Fibroblast of upper back skin (primary cell): ENCODE measurements at regions not wholly inside any gene's neighbourhood (a gene's known extent, or its start where the extent isn't known, plus 50 kb on each side); places are given as distances from the start of the nearest gene placed in this dataset.

Experiments
- DNase-seq: peaks from one replicate; pipeline ENCODE4 v3.0.0-alpha.2; 2013

DNA sequence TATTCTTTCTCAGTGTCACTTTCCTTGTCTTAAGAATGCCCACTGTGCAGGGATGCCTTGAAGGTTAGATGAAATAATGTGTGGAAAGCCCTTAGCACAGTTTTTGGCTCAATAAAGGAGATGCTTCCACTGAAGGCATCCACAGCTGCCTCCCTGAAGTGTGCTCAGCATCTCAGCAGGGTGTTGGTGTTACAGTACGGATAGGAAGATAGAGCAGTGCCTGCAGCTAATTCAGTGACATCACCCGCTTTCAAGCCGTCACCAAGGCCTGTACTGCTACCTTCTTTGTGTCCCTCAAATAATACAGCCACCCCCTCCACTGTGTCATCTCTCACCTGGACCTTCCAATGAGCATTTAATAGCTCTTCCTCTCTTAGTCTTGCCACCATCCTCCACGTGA is 59.0 kb downstream of the NDUFS5 start:
- no peak for DNase-seq

DNA sequence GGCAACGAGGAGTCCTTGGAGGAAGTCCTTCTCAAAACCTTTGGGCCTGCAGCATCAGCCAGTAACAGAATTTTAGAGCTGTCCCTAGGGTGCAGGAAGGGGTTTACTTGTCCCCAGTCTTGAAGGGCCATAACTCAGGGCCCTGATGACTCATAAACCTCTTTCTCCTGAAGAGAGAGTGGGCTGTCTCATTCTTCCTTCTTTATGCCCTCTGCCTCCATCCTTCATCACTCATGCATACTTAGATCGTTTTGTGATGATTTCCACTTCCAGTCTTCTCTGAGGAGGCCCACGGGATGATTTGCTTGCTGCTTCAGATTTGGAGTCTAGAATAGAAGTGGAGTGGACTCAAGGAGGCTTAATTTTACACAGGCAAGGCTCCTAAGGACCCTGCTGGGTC is 60.2 kb downstream of the NDUFS5 start:
- DNase-seq, result peak; percentile 61

DNA sequence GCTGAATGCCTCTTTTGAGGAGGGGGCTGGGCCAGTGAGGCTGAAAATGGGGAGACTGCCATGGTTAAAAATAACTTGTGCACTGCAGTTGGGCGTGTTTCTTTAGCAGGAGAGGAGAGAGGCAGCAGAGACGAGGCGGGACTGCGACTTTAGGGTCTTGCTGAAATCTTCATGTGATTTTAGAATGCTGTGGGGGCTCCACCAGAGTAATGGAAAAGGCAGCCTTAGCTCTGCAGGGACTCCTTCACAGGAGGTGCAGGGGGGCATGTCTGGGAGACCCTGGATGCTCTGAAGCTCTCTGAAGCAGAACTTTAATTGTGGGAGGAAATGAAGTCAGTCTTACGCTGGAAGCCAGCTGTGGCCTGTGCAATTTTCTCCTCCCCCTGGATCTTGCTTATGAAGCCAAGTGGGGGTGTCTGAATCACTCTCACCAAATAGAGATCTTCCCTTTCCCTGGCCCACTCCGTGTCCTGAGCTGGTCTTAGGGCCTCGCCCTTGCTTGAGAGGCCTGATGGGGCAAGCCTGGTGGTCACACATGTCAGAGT is 60.8 kb downstream of the NDUFS5 start:
- DNase-seq, result peak; percentile 75

DNA sequence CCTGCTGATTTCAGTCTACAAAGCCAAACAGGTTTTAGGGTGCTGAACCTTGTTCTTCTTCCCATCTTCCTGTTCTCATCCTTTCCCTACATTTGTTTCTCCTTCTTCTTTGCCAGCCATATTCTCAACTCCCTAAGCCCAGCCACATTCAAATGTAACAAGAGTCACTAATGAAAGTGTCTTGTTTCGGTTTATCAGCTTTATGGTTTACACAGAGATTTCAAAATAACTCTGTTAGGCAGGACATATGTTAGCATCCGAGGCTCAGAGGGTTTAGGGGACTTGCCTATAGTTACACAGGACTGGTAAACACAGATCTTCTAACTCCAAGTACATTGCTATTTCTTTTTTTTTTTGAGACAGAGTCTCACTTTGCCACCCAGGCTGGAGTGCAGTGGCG is 61.3 kb downstream of the NDUFS5 start:
- no peak for DNase-seq

DNA sequence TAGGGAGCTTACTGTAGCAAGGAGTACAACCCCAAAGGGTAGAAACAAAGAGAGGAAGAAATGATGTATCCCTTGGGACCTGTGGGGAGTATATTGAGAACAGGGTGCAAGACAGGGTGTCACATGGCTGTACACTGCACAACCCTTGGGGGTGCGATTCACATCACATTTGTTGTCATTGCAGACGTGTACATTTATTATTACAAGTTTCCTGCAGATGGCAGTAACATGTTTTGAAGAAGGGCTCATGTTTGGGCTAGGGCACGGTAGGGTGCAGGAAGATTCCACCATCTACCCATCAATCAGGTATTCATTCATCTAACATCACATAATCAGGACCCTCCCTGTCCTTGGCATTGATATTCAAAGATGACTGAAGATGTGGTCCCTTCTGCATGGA is 62.5 kb downstream of the NDUFS5 start:
- DNase-seq, result no peak

DNA sequence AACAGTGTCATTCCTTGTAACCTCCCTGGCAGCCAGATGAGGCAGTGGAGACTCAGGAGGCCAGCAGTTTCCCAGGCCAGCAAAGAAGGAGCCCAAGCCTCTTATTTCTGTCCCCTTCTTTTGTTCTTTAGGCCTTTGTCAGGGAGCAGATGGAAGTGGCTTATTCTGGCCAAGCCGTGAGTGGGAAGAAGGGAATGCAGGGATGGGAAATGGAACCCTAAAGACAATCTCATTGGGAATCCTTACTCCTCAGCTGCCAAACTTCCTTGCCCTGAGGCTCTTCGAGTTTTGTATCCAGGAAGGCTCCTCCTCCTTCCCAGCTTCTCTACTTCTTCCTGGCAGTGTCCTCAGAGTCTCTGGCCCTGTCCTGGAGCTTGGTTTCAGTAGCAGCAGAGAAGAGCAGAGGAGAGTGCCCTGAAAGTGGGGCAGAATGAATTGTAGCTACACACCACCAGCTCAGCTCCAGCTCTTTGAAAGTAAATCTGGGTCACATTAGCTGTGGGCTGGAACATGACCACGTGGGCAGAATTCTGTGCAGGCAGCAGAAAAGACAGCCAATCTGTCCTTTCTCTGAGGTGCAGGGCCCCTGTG is 63.9 kb downstream of the NDUFS5 start:
- DNase-seq, result peak; percentile 28

DNA sequence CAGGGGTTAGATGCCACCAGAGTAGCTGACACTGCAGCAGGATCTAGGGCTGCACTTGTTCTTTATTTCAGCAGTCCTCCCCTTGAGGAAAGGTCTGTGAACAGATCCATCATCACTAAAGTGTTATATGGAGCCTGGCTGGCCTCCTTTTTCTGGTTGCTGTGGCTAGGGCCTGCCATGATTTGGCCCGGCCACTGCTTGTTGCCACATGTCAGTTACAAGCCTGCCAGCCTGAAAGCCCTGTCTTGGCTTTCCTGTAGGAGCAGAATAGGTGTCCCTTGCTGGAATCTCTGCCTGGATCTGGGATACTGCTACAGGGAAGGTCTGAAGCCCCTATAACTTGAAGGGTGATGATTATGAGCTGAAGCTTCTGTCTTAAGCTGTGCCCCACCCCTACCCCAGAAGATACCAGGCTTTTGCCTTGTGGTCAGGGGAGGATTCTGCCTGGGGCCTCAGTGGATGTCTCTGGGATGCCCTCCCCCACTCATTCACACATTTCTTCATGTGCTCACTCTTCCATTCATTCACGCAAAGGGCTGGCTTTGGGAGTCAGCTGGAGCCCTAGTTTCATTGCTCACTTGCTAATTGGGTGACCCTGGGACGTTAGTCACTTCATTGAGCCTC is 64.7 kb downstream of the NDUFS5 start:
- no peak for DNase-seq

DNA sequence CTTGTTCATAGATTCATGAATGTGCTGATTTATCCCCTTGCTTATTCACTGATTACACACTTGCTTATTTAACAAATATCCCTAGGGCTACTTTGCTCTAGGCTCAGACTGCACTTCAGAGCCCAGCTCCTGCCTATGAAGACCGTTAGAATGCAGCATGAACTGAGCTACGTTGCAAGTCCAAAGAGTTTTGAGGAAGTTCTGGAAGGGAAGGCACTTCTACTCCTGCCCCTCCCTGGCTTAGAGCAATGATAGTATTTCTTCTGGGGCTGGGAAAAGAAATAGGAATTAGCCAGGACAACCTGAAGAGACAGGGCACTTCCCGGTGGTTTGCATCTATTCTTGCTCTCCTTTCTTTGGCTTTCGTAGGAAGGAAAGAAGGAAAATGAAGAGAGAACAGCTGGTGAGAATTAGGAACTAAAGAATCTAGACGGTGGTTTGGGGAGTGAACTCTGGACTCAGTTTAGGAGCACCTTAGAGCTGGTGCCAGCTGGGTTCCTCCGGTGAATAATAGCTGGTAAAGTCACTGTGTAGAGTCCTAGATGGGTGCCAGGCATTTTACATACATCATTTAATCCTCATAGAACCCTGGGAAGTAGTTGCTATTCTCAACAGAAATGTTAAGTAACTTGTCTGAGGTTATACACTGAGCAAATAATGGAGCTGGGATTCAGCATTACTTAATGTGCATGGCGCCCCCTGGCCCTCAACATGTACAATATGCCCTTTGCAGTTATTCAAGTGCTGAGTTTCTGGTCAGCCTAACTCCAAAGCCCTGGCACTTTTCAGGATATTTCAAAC is 65.9 kb downstream of the NDUFS5 start:
- DNase-seq, result peak; percentile 76

DNA sequence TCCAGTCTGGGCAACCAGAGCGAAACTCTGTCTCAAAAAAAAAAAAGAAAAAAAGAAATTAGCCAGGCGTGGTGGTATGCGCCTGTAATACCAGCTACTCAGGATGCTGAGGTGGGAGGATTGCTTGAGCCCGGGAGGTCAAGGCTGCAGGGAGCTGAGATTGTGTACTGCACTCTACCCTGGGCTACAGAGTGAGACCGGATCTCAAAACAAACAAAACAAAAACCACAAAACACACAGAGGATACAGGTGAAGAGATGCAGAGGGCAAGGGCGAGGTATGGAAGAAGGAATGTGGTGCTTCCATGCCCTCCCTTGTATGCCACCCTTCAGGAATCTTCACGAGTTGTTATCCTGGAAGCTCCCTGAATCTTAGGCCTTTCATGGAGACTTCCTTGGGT is 68.5 kb downstream of the NDUFS5 start:
- no peak for DNase-seq

DNA sequence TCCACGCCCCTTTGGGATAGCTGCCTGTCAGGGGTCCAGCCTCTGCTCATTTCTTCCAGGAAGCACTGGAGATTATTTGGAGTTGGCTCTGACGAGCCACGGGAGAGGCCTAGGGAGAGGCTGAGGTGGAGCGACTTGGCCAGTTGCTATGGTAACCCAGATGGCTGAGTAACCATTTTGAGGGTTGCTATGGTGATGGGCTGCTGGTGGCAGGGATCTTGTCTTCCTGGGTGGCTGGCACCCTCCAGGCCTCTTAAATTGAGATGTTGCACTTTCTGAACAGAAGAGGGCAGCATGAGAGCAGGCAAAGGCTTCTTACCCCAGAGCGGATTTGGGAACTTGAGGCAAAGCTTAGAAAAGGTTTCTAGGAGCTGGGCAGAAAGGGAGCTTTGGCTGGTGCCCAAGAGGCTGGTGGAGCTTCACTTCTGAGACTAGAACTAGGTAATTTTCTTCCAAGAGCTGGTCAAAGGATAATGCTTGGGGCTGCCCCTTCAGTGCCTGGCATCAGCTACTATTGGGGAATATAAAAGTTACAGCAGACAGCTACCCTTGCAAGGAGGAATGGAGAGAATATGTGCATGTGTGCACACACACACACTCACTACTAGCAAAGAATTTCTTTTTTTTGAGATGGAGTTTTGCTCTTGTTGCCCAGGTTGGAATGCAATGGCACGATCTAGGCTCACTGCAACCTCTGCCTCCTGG is 72.5 kb downstream of the NDUFS5 start:
- peak; percentile 88 for DNase-seq

DNA sequence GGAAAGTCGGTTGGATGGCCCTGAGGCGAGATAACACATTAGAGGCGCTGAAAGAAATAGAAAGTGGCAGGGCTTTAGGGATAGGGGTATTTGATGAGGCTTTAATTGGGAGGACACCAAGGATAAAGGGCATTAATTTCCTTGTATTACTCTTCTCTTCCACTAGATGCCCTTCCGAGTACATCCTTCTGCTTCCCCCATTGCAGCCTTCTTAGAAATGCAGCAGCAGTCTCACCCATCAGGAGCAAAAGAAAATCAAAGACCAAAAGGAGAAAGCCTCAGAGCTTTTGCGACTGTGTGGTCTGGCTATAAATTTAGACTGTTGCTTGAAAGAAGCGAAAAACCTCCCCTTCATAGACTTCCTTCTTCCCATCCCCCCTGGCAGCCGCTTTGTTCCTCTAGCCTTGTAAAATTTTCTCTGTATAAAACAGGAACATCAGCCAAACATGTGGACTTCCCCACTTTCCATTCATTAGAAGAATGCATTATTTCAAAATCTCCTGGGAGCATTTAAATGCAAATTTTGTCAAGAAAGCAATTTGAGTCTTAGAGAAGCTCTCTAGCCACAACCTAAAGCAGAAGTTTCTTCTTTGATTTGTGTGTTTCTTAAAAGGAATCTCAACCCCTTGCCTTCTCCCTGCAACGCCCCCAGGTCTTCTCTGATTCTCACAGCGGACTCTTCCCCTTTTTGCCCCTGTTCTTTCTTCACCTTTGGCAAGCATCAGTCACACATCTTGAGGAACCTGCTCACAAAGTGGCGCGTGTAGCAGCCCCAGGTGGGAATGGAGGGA is 76.6 kb downstream of the NDUFS5 start:
- peak; percentile 90 for DNase-seq

DNA sequence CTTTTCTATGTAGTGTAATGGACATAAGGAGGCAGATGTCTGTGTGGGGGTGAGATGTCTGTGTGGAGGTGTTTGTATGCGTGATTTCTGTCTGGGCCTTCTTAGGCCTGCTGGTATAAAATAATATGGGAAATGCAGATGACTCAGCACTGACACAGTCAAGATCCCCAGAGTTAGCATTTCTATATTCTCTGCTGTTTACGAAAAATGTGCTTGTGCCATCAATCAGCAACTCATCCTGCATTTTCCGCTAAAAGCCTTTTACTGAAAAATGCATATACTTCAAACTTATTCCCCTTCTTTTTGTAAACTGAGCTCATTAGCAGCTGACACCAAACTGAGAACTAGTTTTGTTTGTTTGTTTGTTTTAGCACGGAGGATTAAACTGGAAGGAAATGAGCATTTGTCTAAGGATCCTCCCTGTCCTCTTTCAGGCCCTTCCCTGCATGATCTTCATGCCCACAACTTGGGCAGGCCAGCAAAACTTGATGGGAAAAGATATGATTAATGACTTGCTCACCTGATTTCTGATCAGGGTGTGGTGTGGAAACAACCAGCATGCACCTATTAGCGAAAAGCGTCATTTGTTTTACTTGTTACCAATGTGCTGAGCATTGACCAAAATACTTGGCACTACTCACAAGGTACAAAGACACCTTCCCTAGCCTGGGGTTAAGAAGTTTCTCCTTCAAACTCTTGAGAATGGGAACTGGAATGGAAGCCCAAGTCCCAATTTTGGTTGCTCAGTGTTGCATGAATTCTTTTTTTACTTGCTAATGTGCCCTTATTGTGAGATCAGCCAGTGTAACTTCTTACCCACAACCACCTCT is 77.4 kb downstream of the NDUFS5 start:
- peak; percentile 75 for DNase-seq

DNA sequence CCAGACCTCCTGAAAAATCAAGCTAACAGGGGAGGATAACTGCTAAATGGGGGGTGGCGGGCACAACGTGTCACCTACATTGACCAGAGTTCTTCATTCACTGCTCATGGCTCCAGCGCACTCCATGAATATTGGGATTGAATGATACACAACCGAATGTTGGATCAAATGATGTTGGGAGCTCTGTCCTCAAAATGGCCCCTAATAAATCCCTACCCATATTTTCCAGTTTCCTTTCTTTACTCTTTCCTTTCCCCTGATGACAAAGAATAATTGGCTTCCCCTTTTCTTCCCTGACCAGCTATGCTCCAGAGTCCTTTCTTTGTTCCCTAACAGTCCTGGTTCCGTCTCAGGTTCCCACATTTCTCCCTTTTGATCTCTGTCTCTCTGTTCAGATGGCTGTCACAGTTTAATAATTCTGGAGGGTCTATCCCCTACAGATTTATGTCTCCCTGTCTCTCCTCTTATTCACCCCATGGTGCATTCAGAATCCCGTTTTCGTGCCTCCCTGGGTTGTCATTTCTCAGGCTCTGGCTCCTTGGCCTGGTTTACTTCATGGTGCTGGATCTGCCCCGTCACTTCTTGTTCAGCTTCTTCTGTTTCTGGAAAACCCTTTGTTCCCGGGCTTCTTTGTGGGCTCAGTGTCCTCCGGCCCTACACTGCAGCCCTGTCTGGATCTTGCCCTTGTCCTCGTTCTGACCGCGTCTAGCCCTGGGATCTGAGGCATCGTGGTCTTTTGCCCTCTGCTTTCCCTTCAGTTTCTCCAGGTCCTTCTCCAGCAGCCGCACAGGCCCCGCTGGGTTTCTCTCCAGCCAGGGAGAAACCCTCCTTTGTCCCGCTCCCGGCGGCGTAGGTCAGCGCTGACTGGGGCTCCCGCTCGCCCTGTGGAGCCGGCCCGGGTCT is 78.3 kb downstream of the NDUFS5 start:
- peak; percentile 22 for DNase-seq

DNA sequence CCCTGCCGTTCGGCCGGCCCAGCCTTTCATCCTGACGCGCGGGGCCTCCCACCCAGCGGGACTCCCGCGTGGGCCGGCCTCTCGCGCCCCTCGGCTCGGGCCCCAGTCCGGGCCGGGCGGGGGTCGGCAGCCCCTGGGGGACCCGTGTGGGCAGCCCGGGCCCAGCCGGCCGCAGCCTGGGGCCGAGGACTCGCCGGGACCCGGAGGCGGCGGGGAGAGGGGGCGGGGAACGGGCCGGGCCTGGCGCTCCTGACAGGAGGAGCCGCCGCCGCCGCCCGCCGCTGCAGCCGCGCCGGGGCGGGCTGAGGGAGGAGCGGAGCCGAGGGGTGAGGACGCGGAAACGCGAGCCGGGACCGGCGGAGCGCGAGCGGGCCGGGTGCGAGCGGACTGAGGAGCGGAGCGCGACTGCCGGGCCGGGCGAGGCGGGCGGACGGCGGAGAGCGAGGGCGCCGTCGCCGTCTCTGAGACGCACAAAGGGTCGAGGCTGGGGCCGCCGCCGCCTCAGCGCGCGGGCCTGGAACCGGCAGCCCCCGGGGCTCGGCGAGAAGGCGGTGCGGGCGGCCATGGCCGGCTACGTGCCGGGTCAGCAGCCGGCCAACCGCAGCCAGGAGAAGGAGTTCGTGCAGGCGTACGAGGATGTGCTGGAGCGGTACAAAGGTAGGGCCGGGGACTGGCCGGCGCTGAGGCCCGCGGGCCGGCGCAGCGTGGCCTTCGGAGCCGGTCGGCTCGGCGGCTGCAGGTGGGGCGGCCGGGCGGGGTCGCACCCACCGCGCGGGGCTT is 79.1 kb downstream of the NDUFS5 start:
- DNase-seq, result peak; percentile 64

DNA sequence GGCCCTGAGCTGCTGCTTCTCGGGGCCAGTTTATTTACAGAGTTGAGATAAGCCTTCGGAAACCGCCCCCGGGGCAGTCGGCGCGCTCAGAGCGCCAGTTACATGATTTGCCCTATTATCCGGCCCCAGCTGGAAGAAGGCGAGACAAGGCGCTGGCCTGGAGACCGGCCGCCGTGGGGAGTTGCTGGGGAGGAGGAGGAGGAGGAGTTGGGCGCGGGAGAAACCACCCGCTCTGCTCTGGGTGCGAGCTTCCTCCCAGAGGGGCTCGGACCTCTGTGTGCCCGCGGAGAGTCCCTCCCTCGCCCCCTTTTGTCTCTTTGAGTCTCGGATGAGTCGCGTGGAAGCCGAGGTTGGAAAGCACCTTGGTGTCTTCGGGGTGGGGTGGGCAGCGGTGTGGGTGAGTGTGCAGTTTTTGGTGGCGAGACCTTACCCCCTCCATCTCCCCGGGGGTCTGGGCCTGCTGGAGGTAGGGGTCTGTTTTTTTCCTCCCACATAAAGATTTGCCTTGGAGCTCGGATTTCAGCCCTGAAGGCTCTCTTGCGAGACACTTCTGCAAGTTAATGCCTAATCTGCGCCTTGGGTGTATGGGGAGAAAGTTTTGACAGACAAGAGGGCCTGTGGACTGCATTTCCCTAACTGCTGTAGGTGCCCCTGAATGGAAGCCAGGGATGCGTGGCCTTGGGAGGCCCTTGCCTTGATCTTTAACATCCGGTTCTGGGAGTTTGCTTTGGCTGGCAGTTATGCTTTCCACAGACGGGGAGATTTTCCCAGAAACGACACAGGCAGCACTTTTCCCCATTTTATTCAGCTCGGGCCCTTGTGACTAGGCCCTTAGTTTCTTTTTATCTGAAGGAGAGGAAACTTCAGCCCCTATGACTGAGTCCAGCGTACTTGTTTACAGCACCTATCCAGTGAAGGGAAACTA is 80.0 kb downstream of the NDUFS5 start:
- peak; percentile 41 for DNase-seq

DNA sequence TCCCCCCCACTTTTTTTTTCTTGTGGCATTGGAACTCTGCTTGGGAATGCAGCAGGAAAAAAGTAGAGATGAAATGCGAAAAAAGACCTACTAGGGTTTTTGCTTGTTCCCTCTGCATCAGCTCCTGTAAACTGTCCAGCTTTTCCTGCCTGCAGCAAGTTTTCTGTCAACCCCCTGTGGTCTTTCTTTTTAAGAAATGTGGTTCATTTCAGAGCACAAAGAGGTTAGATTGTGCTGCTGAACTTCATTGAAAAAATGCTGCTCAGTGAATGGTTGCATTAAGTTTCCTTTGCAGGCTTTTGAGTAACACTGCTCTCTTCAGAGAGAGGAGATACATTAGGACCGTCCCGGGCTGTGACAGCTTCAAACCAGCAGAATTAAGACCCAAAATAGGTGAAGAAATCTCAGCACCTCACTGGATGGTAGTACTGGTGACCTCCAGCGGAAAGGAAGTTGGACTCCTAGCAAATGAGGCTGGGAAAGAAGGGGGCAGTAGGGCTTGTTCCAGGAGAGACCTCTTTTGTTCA is 80.7 kb downstream of the NDUFS5 start:
- no peak for DNase-seq

DNA sequence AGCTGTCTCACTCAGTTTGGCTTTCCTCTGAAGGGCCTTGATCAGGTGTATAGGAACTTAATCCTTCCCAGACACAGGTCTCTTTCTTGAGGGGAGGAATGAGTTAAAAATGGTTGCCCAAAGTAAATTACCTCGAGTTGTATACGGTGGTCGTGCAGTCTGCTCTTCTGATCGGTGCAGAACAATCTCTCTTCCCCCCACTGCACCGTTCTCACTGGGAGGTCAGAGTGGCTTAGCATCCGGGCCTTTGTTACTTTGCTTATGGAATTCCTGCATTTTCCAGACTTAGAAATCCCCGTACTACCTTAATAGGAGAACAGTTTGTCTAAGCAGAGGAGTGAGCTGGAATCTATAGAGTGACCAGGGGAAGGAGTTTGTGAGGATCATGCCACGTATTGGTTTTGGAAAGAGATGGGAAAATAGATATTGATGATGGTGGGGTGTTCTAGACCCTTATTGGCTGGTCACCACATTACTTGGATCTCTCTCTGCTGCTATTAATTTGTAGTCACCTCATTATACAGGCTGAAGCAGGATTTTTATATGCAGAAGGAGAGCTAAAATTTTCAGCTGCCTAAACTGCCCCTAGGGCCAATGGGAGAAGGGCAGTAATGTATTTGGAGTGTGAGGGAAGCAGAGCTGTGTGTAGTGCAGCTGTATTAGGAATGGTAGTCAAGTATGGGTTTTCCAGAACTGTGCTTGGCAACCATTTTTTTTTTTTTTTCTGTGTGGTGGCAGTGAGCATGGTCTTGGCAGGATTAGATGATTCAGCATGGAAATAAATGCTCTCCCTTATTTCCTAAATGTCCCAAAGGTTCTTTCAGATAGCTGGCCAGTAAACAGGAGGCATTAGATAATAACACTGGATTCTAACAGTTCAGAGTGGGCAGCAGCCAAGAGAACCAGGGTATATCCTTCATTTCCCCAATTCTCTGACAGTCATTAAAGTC is 81.5 kb downstream of the NDUFS5 start:
- no peak for DNase-seq
